ENCODE measurements at regions not wholly inside any gene's neighbourhood (a gene's known extent, or its start where the extent isn't known, plus 50 kb on each side); places are given as distances from the start of the nearest gene placed in this dataset.

GRCh38 chr14:23702656-23703426 is 66.7 kb downstream of the DHRS2 start:
- Histone ChIP-seq H3K27ac (no peak overlapping the region), H3K9me3 (peaks cover 0 to 19% (median 0%) of the 10 kb centered on the region in 4 donors), H3K27me3 (no peaks in the 10 kb centered on the region), H3K4me1 (no peaks in the 10 kb centered on the region), H3K4me3 (no peak overlapping the region), H3K36me3 (no peaks in the 10 kb centered on the region)
- 66 to 70% methylated on average over 2 of the region's 2 CpGs for WGBS, 2 donors
- no peak for TF ChIP-seq POLR2A (IDR thresholded peaks at IDR 0.05)
- TF ChIP-seq EP300 (IDR thresholded peaks at IDR 0.05): no peak
- no peak for TF ChIP-seq CTCF (IDR thresholded peaks at IDR 0.05)
- no peak for DNase-seq (ENCODE audit: low spot score in 2 of 2)

- H3K27ac ChIP-seq: no peak overlapping the region
- 49 to 54% methylated on average over 2 of the region's 2 CpGs for WGBS, 2 donors
Observed at GRCh38 chr14:23704890-23705289, 68.7 kb downstream of the DHRS2 start.

GRCh38 chr14:23707415-23707814 is 71.3 kb downstream of the DHRS2 start:
- Histone ChIP-seq H3K4me3 (no peak overlapping the region), H3K4me1 (no peaks in the 10 kb centered on the region), H3K9me3 (peaks cover 0 to 19% (median 0%) of the 10 kb centered on the region in 4 donors), H3K36me3 (no peaks in the 10 kb centered on the region), H3K27me3 (no peaks in the 10 kb centered on the region), H3K27ac (no peak overlapping the region)
- TF ChIP-seq EP300 (IDR thresholded peaks at IDR 0.05) (no peak), CTCF (IDR thresholded peaks at IDR 0.05) (no peak), POLR2A (IDR thresholded peaks at IDR 0.05) (no peak)
- no peak for DNase-seq (ENCODE audit: low spot score in 2 of 2)
- 76 to 82% methylated on average over 5 of the region's 5 CpGs for WGBS, 2 donors

More at GRCh38 chr14:23704890-23705289, 68.7 kb downstream of the DHRS2 start:
- no peaks in the 10 kb centered on the region for H3K4me1 ChIP-seq
- H3K27me3 ChIP-seq: no peaks in the 10 kb centered on the region
- TF ChIP-seq CTCF (IDR thresholded peaks at IDR 0.05): no peak
- no peak for TF ChIP-seq POLR2A (IDR thresholded peaks at IDR 0.05)
- TF ChIP-seq EP300 (IDR thresholded peaks at IDR 0.05): no peak
- peaks cover 0 to 19% (median 0%) of the 10 kb centered on the region in 4 donors for H3K9me3 ChIP-seq
- DNase-seq (ENCODE audit: low spot score in 2 of 2): no peak
- H3K36me3 ChIP-seq: no peaks in the 10 kb centered on the region
- no peak overlapping the region for H3K4me3 ChIP-seq

- 83 to 95% methylated on average over 4 of the region's 4 CpGs for WGBS, 2 donors
- DNase-seq (ENCODE audit: low spot score in 2 of 2): no peak
- Histone ChIP-seq H3K4me1 (no peaks in the 10 kb centered on the region), H3K9me3 (peaks cover 0 to 19% (median 0%) of the 10 kb centered on the region in 4 donors), H3K36me3 (no peaks in the 10 kb centered on the region), H3K4me3 (no peak overlapping the region), H3K27me3 (no peaks in the 10 kb centered on the region), H3K27ac (no peak overlapping the region)
- TF ChIP-seq CTCF (IDR thresholded peaks at IDR 0.05) (no peak), EP300 (IDR thresholded peaks at IDR 0.05) (no peak)
Observed at GRCh38 chr14:23708343-23708742, 72.2 kb downstream of the DHRS2 start.

GRCh38 chr14:23709923-23710322 is 73.8 kb downstream of the DHRS2 start:
- H3K9me3 ChIP-seq: peaks cover 0 to 7% (median 0%) of the 10 kb centered on the region in 4 donors
- no peak overlapping the region for H3K4me3 ChIP-seq
- no peaks in the 10 kb centered on the region for H3K27me3 ChIP-seq
- no peaks in the 10 kb centered on the region for H3K4me1 ChIP-seq
- no peak for DNase-seq (ENCODE audit: low spot score in 2 of 2)
- H3K36me3 ChIP-seq: no peaks in the 10 kb centered on the region
- no peak for TF ChIP-seq POLR2A (IDR thresholded peaks at IDR 0.05)
- TF ChIP-seq CTCF (IDR thresholded peaks at IDR 0.05): no peak
- no peak for TF ChIP-seq EP300 (IDR thresholded peaks at IDR 0.05)
- no peak overlapping the region for H3K27ac ChIP-seq
- 75 to 95% methylated on average over 2 of the region's 2 CpGs for WGBS, 2 donors
